ENCODE measurements at regions not wholly inside any gene's neighbourhood (a gene's known extent, or its start where the extent isn't known, plus 50 kb on each side); places are given as distances from the start of the nearest gene placed in this dataset.

- no peaks in the 10 kb centered on the region for H3K9me1 ChIP-seq (ENCODE audit: insufficient read depth, low read length)
- H3K27ac ChIP-seq (ENCODE audit: insufficient read depth, low read length), result no peak overlapping the region
- intact Hi-C loops (cut with micrococcal nuclease) (no loop called here), in situ Hi-C loops (cut with MboI; ENCODE audit: low sequenced_read_pairs) (no loop called here), dilution Hi-C loops (cut with HindIII; ENCODE audit: low sequenced_read_pairs, unreplicated experiment) (no loop called here)
- H4K8ac ChIP-seq (ENCODE audit: low read depth in 2 of 2, low read length in 2 of 2), result no peak overlapping the region
- no peak overlapping the region for H3K18ac ChIP-seq (ENCODE audit: low read depth, low read length)
- H2AFZ ChIP-seq (replicated peaks; ENCODE audit: low read length, poor library complexity), result no peak overlapping the region
- BruUV-seq (replicated peaks), result no TSS peak
- H3K23ac ChIP-seq (ENCODE audit: low read depth, low read length), result no peak overlapping the region
- H3K4me3 ChIP-seq (ENCODE audit: insufficient read depth, low read depth, low read length), result no peak overlapping the region
- no peak overlapping the region for H3K4ac ChIP-seq (ENCODE audit: low read depth, low read length)
- H2AK5ac ChIP-seq (ENCODE audit: low read depth, low read length), result no peak overlapping the region
- H3K9ac ChIP-seq (ENCODE audit: low read depth, low read length), result no peak overlapping the region
- no peak overlapping the region for H4K5ac ChIP-seq (ENCODE audit: low read depth, low read length)
- DNase-seq, result no peak
- H2BK120ac ChIP-seq (ENCODE audit: low read depth, low read length), result no peak overlapping the region
- no peaks in the 10 kb centered on the region for H3K36me3 ChIP-seq (ENCODE audit: control insufficient read depth, insufficient read depth, low read length)
- CTCF ChIA-PET, result no interaction called here
- H2BK20ac ChIP-seq (ENCODE audit: low read depth, low read length), result no peak overlapping the region
- no peak overlapping the region for H3K4me2 ChIP-seq (ENCODE audit: low read depth, low read length)
- H2BK15ac ChIP-seq (ENCODE audit: low read depth, low read length), result no peak overlapping the region
- H4K20me1 ChIP-seq (ENCODE audit: insufficient read depth, low read length), result no peaks in the 10 kb centered on the region
- no peaks in the 10 kb centered on the region for H3K79me1 ChIP-seq (ENCODE audit: low read depth in 1 of 2, low read length in 2 of 2)
- H2BK5ac ChIP-seq (ENCODE audit: low read depth, low read length, poor library complexity, severe bottlenecking), result no peak overlapping the region
- H3K4me1 ChIP-seq (ENCODE audit: control insufficient read depth, insufficient read depth, low read length), result no peaks in the 10 kb centered on the region
- POLR2A ChIA-PET (ENCODE audit: unreplicated experiment), result no interaction called here
- H3K9me3 ChIP-seq (ENCODE audit: control insufficient read depth, insufficient read depth, low read length), result no peaks in the 10 kb centered on the region
- ATAC-seq (ENCODE audit: low read depth), result no peak
- H3K56ac ChIP-seq (ENCODE audit: extremely low read depth, insufficient read depth, low read length), result no peak overlapping the region
- H3K14ac ChIP-seq (replicated peaks; ENCODE audit: low read depth, low read length), result no peak overlapping the region
- H3K27me3 ChIP-seq (ENCODE audit: control insufficient read depth, insufficient read depth, low read length), result no peaks in the 10 kb centered on the region
- TF ChIP-seq RAD21 (IDR thresholded peaks at IDR 0.05; ENCODE audit: low read length) (no peak), MAFK (IDR thresholded peaks at IDR 0.05; ENCODE audit: low read depth, low read length) (no peak), MXI1 (IDR thresholded peaks at IDR 0.05; ENCODE audit: borderline replicate concordance, low read depth, low read length) (no peak), RFX5 (IDR thresholded peaks at IDR 0.05; ENCODE audit: low read depth, low read length) (no peak), USF2 (IDR thresholded peaks at IDR 0.05; ENCODE audit: low read depth, low read length) (no peak), RCOR1 (IDR thresholded peaks at IDR 0.05; ENCODE audit: insufficient replicate concordance, low read length) (no peak), ELK1 (IDR thresholded peaks at IDR 0.05; ENCODE audit: borderline replicate concordance, low read depth, low read length) (no peak)
- TF ChIP-seq, protein P1, sequence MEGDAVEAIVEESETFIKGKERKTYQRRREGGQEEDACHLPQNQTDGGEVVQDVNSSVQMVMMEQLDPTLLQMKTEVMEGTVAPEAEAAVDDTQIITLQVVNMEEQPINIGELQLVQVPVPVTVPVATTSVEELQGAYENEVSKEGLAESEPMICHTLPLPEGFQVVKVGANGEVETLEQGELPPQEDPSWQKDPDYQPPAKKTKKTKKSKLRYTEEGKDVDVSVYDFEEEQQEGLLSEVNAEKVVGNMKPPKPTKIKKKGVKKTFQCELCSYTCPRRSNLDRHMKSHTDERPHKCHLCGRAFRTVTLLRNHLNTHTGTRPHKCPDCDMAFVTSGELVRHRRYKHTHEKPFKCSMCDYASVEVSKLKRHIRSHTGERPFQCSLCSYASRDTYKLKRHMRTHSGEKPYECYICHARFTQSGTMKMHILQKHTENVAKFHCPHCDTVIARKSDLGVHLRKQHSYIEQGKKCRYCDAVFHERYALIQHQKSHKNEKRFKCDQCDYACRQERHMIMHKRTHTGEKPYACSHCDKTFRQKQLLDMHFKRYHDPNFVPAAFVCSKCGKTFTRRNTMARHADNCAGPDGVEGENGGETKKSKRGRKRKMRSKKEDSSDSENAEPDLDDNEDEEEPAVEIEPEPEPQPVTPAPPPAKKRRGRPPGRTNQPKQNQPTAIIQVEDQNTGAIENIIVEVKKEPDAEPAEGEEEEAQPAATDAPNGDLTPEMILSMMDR (conservative IDR thresholded peaks at IDR 0.05; ENCODE audit: low read depth, low read length), result no peak
- no peak overlapping the region for H4K91ac ChIP-seq (ENCODE audit: insufficient read depth, low read depth, low read length)
- no peak overlapping the region for H2AK9ac ChIP-seq (replicated peaks; ENCODE audit: low read depth, low read length, poor library complexity)
These were observed 127.3 kb upstream of the ITGB1 start for GRCh38 chr10:33085313-33085833.
